Type B pancreatic cell (in vitro differentiated cells): ENCODE measurements at regions not wholly inside any gene's neighbourhood (a gene's known extent, or its start where the extent isn't known, plus 50 kb on each side); places are given as distances from the start of the nearest gene placed in this dataset.

Experiments used
- DNase-seq: peaks from one replicate; pipeline ENCODE4 v3.0.0; 2021; ENCODE audit warnings: mixed read lengths; ENCODE audit not compliant: unreplicated experiment; ENCODE audit errors: extremely low spot score
- H3K27ac Mint-ChIP-seq: 2 replicates; pipeline ENCODE4 v1.8.0; 2021; ENCODE audit warnings: mild to moderate bottlenecking, mixed read lengths
- H3K27me3 Mint-ChIP-seq: 2 replicates; pipeline ENCODE4 v1.8.0; 2021; ENCODE audit warnings: mixed read lengths
- H3K36me3 Mint-ChIP-seq: 2 replicates; pipeline ENCODE4 v1.8.0; 2021; ENCODE audit warnings: mixed read lengths
- H3K4me1 Mint-ChIP-seq: one replicate; pipeline ENCODE4 v1.8.0; 2021; ENCODE audit warnings: mixed read lengths; ENCODE audit not compliant: unreplicated experiment
- H3K4me3 Mint-ChIP-seq: 2 replicates; pipeline ENCODE4 v1.8.0; 2021; ENCODE audit warnings: mild to moderate bottlenecking, mixed read lengths
- H3K9me3 Mint-ChIP-seq: 2 replicates; pipeline ENCODE4 v1.8.0; 2021; ENCODE audit warnings: mixed read lengths
- CTCF ChIP-seq: fragments of 200-600 bp; sonication (generic); conservative IDR thresholded peaks from 2 replicates; pipeline ENCODE4 v1.5.0; 2021; ENCODE audit warnings: antibody characterized with exemption, mild to moderate bottlenecking

- Mint-ChIP-seq H3K4me3 (no peak overlapping the region), H3K27me3 (no peaks in the 10 kb centered on the region), H3K4me1 (peaks cover 19% of the 10 kb centered on the region), H3K9me3 (peaks cover 7% of the 10 kb centered on the region), H3K36me3 (no peaks in the 10 kb centered on the region), H3K27ac (no peak overlapping the region)
- DNase-seq, result no peak
- TF ChIP-seq CTCF, result no peak
These were observed 128.7 kb downstream of the CRYAA start for GRCh38 chr21:43297391-43297981.

- DNase-seq, result no peak
- peaks cover 7% of the 10 kb centered on the region for H3K9me3 Mint-ChIP-seq
- no peak for TF ChIP-seq CTCF
- no peak overlapping the region for H3K27ac Mint-ChIP-seq
- H3K4me3 Mint-ChIP-seq, result no peak overlapping the region
- no peaks in the 10 kb centered on the region for H3K27me3 Mint-ChIP-seq
- H3K36me3 Mint-ChIP-seq, result no peaks in the 10 kb centered on the region
- H3K4me1 Mint-ChIP-seq, result peaks cover 19% of the 10 kb centered on the region
These were observed 126.5 kb downstream of the CRYAA start for GRCh38 chr21:43295066-43295958.

GRCh38 chr21:43294194-43294902, 125.5 kb downstream of the CRYAA start:
- H3K4me1 Mint-ChIP-seq, result peaks cover 18% of the 10 kb centered on the region
- no peak overlapping the region for H3K4me3 Mint-ChIP-seq
- DNase-seq, result no peak
- H3K27ac Mint-ChIP-seq, result no peak overlapping the region
- H3K36me3 Mint-ChIP-seq, result no peaks in the 10 kb centered on the region
- no peak for TF ChIP-seq CTCF
- H3K9me3 Mint-ChIP-seq, result peaks cover 7% of the 10 kb centered on the region
- H3K27me3 Mint-ChIP-seq, result no peaks in the 10 kb centered on the region

GRCh38 chr21:43292866-43293142, 124.0 kb downstream of the CRYAA start:
- peaks cover 15% of the 10 kb centered on the region for H3K4me1 Mint-ChIP-seq
- no peak for TF ChIP-seq CTCF
- no peak for DNase-seq
- H3K27me3 Mint-ChIP-seq, result no peaks in the 10 kb centered on the region
- no peaks in the 10 kb centered on the region for H3K36me3 Mint-ChIP-seq
- H3K9me3 Mint-ChIP-seq, result peaks cover 11% of the 10 kb centered on the region
- no peak overlapping the region for H3K27ac Mint-ChIP-seq
- no peak overlapping the region for H3K4me3 Mint-ChIP-seq

GRCh38 chr21:43292041-43292865, 123.4 kb downstream of the CRYAA start:
- DNase-seq, result no peak
- Mint-ChIP-seq H3K27ac (no peak overlapping the region), H3K27me3 (no peaks in the 10 kb centered on the region), H3K4me1 (peaks cover 21% of the 10 kb centered on the region), H3K9me3 (peaks cover 11% of the 10 kb centered on the region), H3K36me3 (no peaks in the 10 kb centered on the region), H3K4me3 (no peak overlapping the region)
- no peak for TF ChIP-seq CTCF
